ENCODE measurements at regions not wholly inside any gene's neighbourhood (a gene's known extent, or its start where the extent isn't known, plus 50 kb on each side); places are given as distances from the start of the nearest gene placed in this dataset.

GRCh38 chr2:8541636-8542035, 140.2 kb upstream of the ID2 start:
- Histone ChIP-seq H3K4me1 (replicated peaks in 1 of 2; ENCODE audit: control insufficient read depth in 2 of 2, insufficient read depth in 2 of 2, low read length in 2 of 2) (peaks cover 22 to 58% of the 10 kb centered on the region in 2 experiments), H3K9me3 (replicated peaks; ENCODE audit: control insufficient read depth, insufficient read depth, low read depth, low read length) (no peaks in the 10 kb centered on the region), H3K79me2 (ENCODE audit: control insufficient read depth, insufficient read depth, low read length) (no peaks in the 10 kb centered on the region), H3K9ac (ENCODE audit: insufficient read depth in 1 of 2, low read depth in 2 of 2, low read length in 2 of 2) (no peak overlapping the region), H3K27ac (ENCODE audit: extremely low read depth, low read depth, low read length) (no peak overlapping the region), H3K4me3 (no peak overlapping the region), H3K27me3 (ENCODE audit: control insufficient read depth in 2 of 2, insufficient read depth in 2 of 2, low read length in 2 of 2) (no peaks in the 10 kb centered on the region), H3K36me3 (ENCODE audit: control insufficient read depth, insufficient read depth, low read length) (no peaks in the 10 kb centered on the region), H2AFZ (ENCODE audit: low read depth, low read length) (no peak overlapping the region), H4K20me1 (replicated peaks; ENCODE audit: control insufficient read depth, insufficient read depth, low read length) (no peaks in the 10 kb centered on the region), H3K4me2 (ENCODE audit: insufficient read depth, low read length) (no peak overlapping the region), H3K9me1 (ENCODE audit: control insufficient read depth, insufficient read depth, low read length) (no peaks in the 10 kb centered on the region)
- ChIA-PET POLR2A (interaction anchor here (0.8 to 2.2 kb wide), 3 partner anchors 9 to 423 kb away, joined by 3 to 8 read pairs (median 3); no protein-coding TSS in a partner anchor), CTCF (ENCODE audit: low intra/inter-chr PET ratio) (no interaction called here)
- TF ChIP-seq NCOA2 (IDR thresholded peaks at IDR 0.05; ENCODE audit: partially characterized antibody in 2 of 2), result no peak
- no peak for TF ChIP-seq ZNF699 (CRISPR knock-in tag; IDR thresholded peaks at IDR 0.05; ENCODE audit: insufficient replicate concordance)
- no peak for TF ChIP-seq MLX (CRISPR knock-in tag; conservative IDR thresholded peaks at IDR 0.05)
- TF ChIP-seq ZZZ3 (IDR thresholded peaks at IDR 0.05), result no peak
- no peak for TF ChIP-seq ZNF644 (tag; IDR thresholded peaks at IDR 0.05; ENCODE audit: low read depth)
- no peak for TF ChIP-seq SMARCA5 (IDR thresholded peaks at IDR 0.05)
- no peak for TF ChIP-seq CBX1 (IDR thresholded peaks at IDR 0.05; ENCODE audit: low read depth)
- TF ChIP-seq YY1 (IDR thresholded peaks at IDR 0.05; ENCODE audit: borderline replicate concordance in 1 of 3, control insufficient read depth in 1 of 3, extremely low read depth in 1 of 3, insufficient read depth in 3 of 3, insufficient read length in 1 of 3, insufficient replicate concordance in 2 of 3, low read depth in 1 of 3, low read length in 2 of 3), result no peak
- no peak for TF ChIP-seq ZNF740 (CRISPR knock-in tag; IDR thresholded peaks at IDR 0.05)
- no peak for TF ChIP-seq ZNF740 (tag; IDR thresholded peaks at IDR 0.05)
- TF ChIP-seq DACH1 (IDR thresholded peaks at IDR 0.05; ENCODE audit: partially characterized antibody), result no peak
- TF ChIP-seq HMG20A (CRISPR knock-in tag; conservative IDR thresholded peaks at IDR 0.05), result no peak
- TF ChIP-seq PCBP1 (IDR thresholded peaks at IDR 0.05; ENCODE audit: low read depth, low read length, poor library complexity, severe bottlenecking), result no peak
- no peak for TF ChIP-seq THRA (IDR thresholded peaks at IDR 0.05)
- TF ChIP-seq USF1 (CRISPR knock-in tag; IDR thresholded peaks at IDR 0.05), result no peak
- TF ChIP-seq ZNF766 (CRISPR knock-in tag; conservative IDR thresholded peaks at IDR 0.05), result no peak
- no peak for TF ChIP-seq CC2D1A (IDR thresholded peaks at IDR 0.05)
- intact Hi-C loops (cut with micrococcal nuclease) (no loop called here), in situ Hi-C loops (cut with MboI) (no loop called here)
- no TSS peak for BruUV-seq (replicated peaks)
- no peak for FAIRE-seq
- no peak for DNase-seq (ENCODE audit: extremely low read depth in 1 of 4, low spot score in 3 of 4)
- WGBS (ENCODE audit: insufficient coverage, low coverage, missing lambda C conversion rate), result 74% methylated on average over 14 of the region's 14 CpGs
- no peak for ATAC-seq

Measured in K562 (cell line).